GM12873 (cell line): ENCODE measurements at regions not wholly inside any gene's neighbourhood (a gene's known extent, or its start where the extent isn't known, plus 50 kb on each side); places are given as distances from the start of the nearest gene placed in this dataset.

Source experiments
- CTCF ChIP-seq: IDR thresholded peaks from 2 replicates; pipeline ENCODE4 v1.5.1; 2012; ENCODE audit warnings: low read depth, mild to moderate bottlenecking, moderate library complexity, low read length, control low read depth; ENCODE audit not compliant: insufficient read depth; ENCODE audit errors: missing control alignments

GRCh38 chr5:105131045-105131444, 1568.5 kb upstream of the NUDT12 start:
- no peak for TF ChIP-seq CTCF

GRCh38 chr5:105101577-105101976, 1539.0 kb upstream of the NUDT12 start:
- no peak for TF ChIP-seq CTCF

GRCh38 chr5:105088961-105089360, 1526.4 kb upstream of the NUDT12 start:
- TF ChIP-seq CTCF: no peak

- TF ChIP-seq CTCF: no peak
Measured at GRCh38 chr5:105088102-105088501, 1525.5 kb upstream of the NUDT12 start.

GRCh38 chr5:105057893-105058292, 1495.3 kb upstream of the NUDT12 start:
- no peak for TF ChIP-seq CTCF

GRCh38 chr5:105057001-105057436, 1494.4 kb upstream of the NUDT12 start:
- no peak for TF ChIP-seq CTCF

GRCh38 chr5:105054406-105054805, 1491.8 kb upstream of the NUDT12 start:
- TF ChIP-seq CTCF: no peak

- TF ChIP-seq CTCF: no peak
Measured at GRCh38 chr5:105042623-105043022, 1480.0 kb upstream of the NUDT12 start.
